ENCODE measurements at regions not wholly inside any gene's neighbourhood (a gene's known extent, or its start where the extent isn't known, plus 50 kb on each side); places are given as distances from the start of the nearest gene placed in this dataset.

GRCh38 chr4:129747756-129748155 is 651.8 kb downstream of the C4orf33 start:
- H3K36me3 ChIP-seq: no peaks in the 10 kb centered on the region
- no peak for DNase-seq (ENCODE audit: extremely low spot score in 2 of 2)
- H3K27me3 ChIP-seq: no peaks in the 10 kb centered on the region
- no peaks in the 10 kb centered on the region for H3K4me1 ChIP-seq
- H3K4me3 ChIP-seq: no peak overlapping the region
- intact Hi-C loops (cut with DNase I): no loop called here
- no peaks in the 10 kb centered on the region for H3K9me3 ChIP-seq
- no peak for TF ChIP-seq CTCF (IDR thresholded peaks at IDR 0.05)
- no peak for TF ChIP-seq POLR2A (IDR thresholded peaks at IDR 0.05)
- no peak for TF ChIP-seq POLR2AphosphoS5 (IDR thresholded peaks at IDR 0.05; ENCODE audit: insufficient read depth in 1 of 2, low read depth in 1 of 2)
- no peak overlapping the region for H3K27ac ChIP-seq

GRCh38 chr4:129748991-129749390 is 653.0 kb downstream of the C4orf33 start:
- intact Hi-C loops (cut with DNase I): no loop called here
- no peaks in the 10 kb centered on the region for H3K9me3 ChIP-seq
- H3K27me3 ChIP-seq: no peaks in the 10 kb centered on the region
- no peak for DNase-seq (ENCODE audit: extremely low spot score in 2 of 2)
- TF ChIP-seq POLR2A (IDR thresholded peaks at IDR 0.05): no peak
- TF ChIP-seq POLR2AphosphoS5 (IDR thresholded peaks at IDR 0.05; ENCODE audit: insufficient read depth in 1 of 2, low read depth in 1 of 2): no peak
- no peak for TF ChIP-seq CTCF (IDR thresholded peaks at IDR 0.05)
- no peak overlapping the region for H3K27ac ChIP-seq
- H3K36me3 ChIP-seq: no peaks in the 10 kb centered on the region
- H3K4me3 ChIP-seq: no peak overlapping the region
- no peaks in the 10 kb centered on the region for H3K4me1 ChIP-seq

- Histone ChIP-seq H3K4me1 (no peaks in the 10 kb centered on the region), H3K36me3 (no peaks in the 10 kb centered on the region), H3K9me3 (no peaks in the 10 kb centered on the region), H3K4me3 (no peak overlapping the region), H3K27ac (no peak overlapping the region), H3K27me3 (no peaks in the 10 kb centered on the region)
- intact Hi-C loops (cut with DNase I): no loop called here
- no peak for DNase-seq (ENCODE audit: extremely low spot score in 2 of 2)
- TF ChIP-seq CTCF (IDR thresholded peaks at IDR 0.05): no peak
Observed at GRCh38 chr4:129751646-129752045, 655.7 kb downstream of the C4orf33 start.

GRCh38 chr4:129783596-129783995 is 687.6 kb downstream of the C4orf33 start:
- no peak overlapping the region for H3K27ac ChIP-seq
- H3K4me1 ChIP-seq: no peaks in the 10 kb centered on the region
- H3K27me3 ChIP-seq: no peaks in the 10 kb centered on the region
- no peak overlapping the region for H3K4me3 ChIP-seq
- TF ChIP-seq POLR2A (IDR thresholded peaks at IDR 0.05) (no peak), CTCF (IDR thresholded peaks at IDR 0.05) (no peak), POLR2AphosphoS5 (IDR thresholded peaks at IDR 0.05; ENCODE audit: insufficient read depth in 1 of 2, low read depth in 1 of 2) (no peak)
- H3K9me3 ChIP-seq: no peaks in the 10 kb centered on the region
- H3K36me3 ChIP-seq: no peaks in the 10 kb centered on the region
- intact Hi-C loops (cut with DNase I): no loop called here
- no peak for DNase-seq (ENCODE audit: extremely low spot score in 2 of 2)

GRCh38 chr4:129788486-129788885 is 692.5 kb downstream of the C4orf33 start:
- H3K27ac ChIP-seq: no peak overlapping the region
- no peaks in the 10 kb centered on the region for H3K9me3 ChIP-seq
- H3K4me3 ChIP-seq: no peak overlapping the region
- no peak for DNase-seq (ENCODE audit: extremely low spot score in 2 of 2)
- no peaks in the 10 kb centered on the region for H3K27me3 ChIP-seq
- TF ChIP-seq POLR2AphosphoS5 (IDR thresholded peaks at IDR 0.05; ENCODE audit: insufficient read depth in 1 of 2, low read depth in 1 of 2) (no peak), POLR2A (IDR thresholded peaks at IDR 0.05) (no peak), CTCF (IDR thresholded peaks at IDR 0.05) (no peak)
- H3K36me3 ChIP-seq: no peaks in the 10 kb centered on the region
- intact Hi-C loops (cut with DNase I): no loop called here
- H3K4me1 ChIP-seq: no peaks in the 10 kb centered on the region

Data from vagina (tissue), 2 donors.